ENCODE measurements at regions not wholly inside any gene's neighbourhood (a gene's known extent, or its start where the extent isn't known, plus 50 kb on each side); places are given as distances from the start of the nearest gene placed in this dataset.

GRCh38 chr22:27205492-27206373 lies 548.3 kb downstream of the MIAT start:
- H3K36me3 ChIP-seq (replicated peaks in 1 of 2; ENCODE audit: control extremely low read depth in 1 of 2, control insufficient read depth in 1 of 2, extremely low read depth in 1 of 2, insufficient read depth in 2 of 2, low read length in 1 of 2), result no peaks in the 10 kb centered on the region
- Mint-ChIP-seq H3K4me3 (no peak overlapping the region), H3K4me1 (no peaks in the 10 kb centered on the region), H3K27ac (no peak overlapping the region), H3K9me3 (ENCODE audit: insufficient read depth) (no peaks in the 10 kb centered on the region), H3K27me3 (peaks cover 11% of the 10 kb centered on the region)
- H3K27ac ChIP-seq (ENCODE audit: low read length in 2 of 2), result no peak overlapping the region
- no peak for DNase-seq
- no peak for ATAC-seq (ENCODE audit: low read depth)
- ChIA-PET CTCF (no interaction called here), POLR2A (no interaction called here)
- no peak overlapping the region for H2AFZ ChIP-seq (ENCODE audit: insufficient read depth, low read depth, low read length, poor library complexity, severe bottlenecking)
- no peaks in the 10 kb centered on the region for H3K4me1 ChIP-seq (ENCODE audit: control insufficient read depth in 2 of 2, insufficient read depth in 2 of 2, low read length in 2 of 2)
- no peak overlapping the region for H3K4me3 ChIP-seq (ENCODE audit: control extremely low read depth in 1 of 5, extremely low read depth in 1 of 5, insufficient read depth in 1 of 5, low read depth in 2 of 5, low read length in 4 of 5)
- intact Hi-C loops (cut with micrococcal nuclease), result no loop called here
- H3K9me3 ChIP-seq (ENCODE audit: control extremely low read depth in 1 of 3, control insufficient read depth in 2 of 3, insufficient read depth in 1 of 3, low read length in 2 of 3), result peaks cover 0 to 3% (median 0%) of the 10 kb centered on the region in 3 donors
- no peak overlapping the region for H3K4me2 ChIP-seq (replicated peaks; ENCODE audit: low read depth, low read length, poor library complexity, severe bottlenecking)
- TF ChIP-seq EZH2 (IDR thresholded peaks at IDR 0.05; ENCODE audit: borderline replicate concordance, insufficient read depth, low read depth, low read length, poor library complexity, severe bottlenecking) (no peak), CTCF (IDR thresholded peaks at IDR 0.05) (no peak)
- H4K20me1 ChIP-seq (ENCODE audit: control insufficient read depth, insufficient read depth, low read length, poor library complexity, severe bottlenecking), result no peaks in the 10 kb centered on the region
- H3K9ac ChIP-seq (ENCODE audit: low read length), result no peak overlapping the region
- no peaks in the 10 kb centered on the region for H3K79me2 ChIP-seq (ENCODE audit: control insufficient read depth, insufficient read depth, low read length)
- H3K27me3 ChIP-seq (replicated peaks in 1 of 4; ENCODE audit: control extremely low read depth in 1 of 4, control insufficient read depth in 3 of 4, insufficient read depth in 4 of 4, low read length in 3 of 4), result no peaks in the 10 kb centered on the region
- WGBS (ENCODE audit: insufficient coverage), result 68% methylated on average over 7 of the region's 9 CpGs

- no peak overlapping the region for H3K4me2 ChIP-seq (replicated peaks; ENCODE audit: low read depth, low read length, poor library complexity, severe bottlenecking)
- no peaks in the 10 kb centered on the region for H3K79me2 ChIP-seq (ENCODE audit: control insufficient read depth, insufficient read depth, low read length)
- peaks cover 0 to 3% (median 0%) of the 10 kb centered on the region in 3 donors for H3K9me3 ChIP-seq (ENCODE audit: control extremely low read depth in 1 of 3, control insufficient read depth in 2 of 3, insufficient read depth in 1 of 3, low read length in 2 of 3)
- H3K9me3 Mint-ChIP-seq (ENCODE audit: insufficient read depth), result no peaks in the 10 kb centered on the region
- no peak overlapping the region for H3K4me3 Mint-ChIP-seq
- CTCF ChIA-PET, result no interaction called here
- H3K4me1 ChIP-seq (ENCODE audit: control insufficient read depth in 2 of 2, insufficient read depth in 2 of 2, low read length in 2 of 2), result no peaks in the 10 kb centered on the region
- no peaks in the 10 kb centered on the region for H3K4me1 Mint-ChIP-seq
- no peak overlapping the region for H3K27ac Mint-ChIP-seq
- TF ChIP-seq CTCF (IDR thresholded peaks at IDR 0.05), result no peak
- peaks cover 15% of the 10 kb centered on the region for H3K27me3 Mint-ChIP-seq
- POLR2A ChIA-PET, result no interaction called here
- DNase-seq (no peak), ATAC-seq (ENCODE audit: low read depth) (no peak)
- no peak overlapping the region for H3K27ac ChIP-seq (ENCODE audit: low read length in 2 of 2)
- H4K20me1 ChIP-seq (ENCODE audit: control insufficient read depth, insufficient read depth, low read length, poor library complexity, severe bottlenecking), result no peaks in the 10 kb centered on the region
- intact Hi-C loops (cut with micrococcal nuclease), result no loop called here
- WGBS (ENCODE audit: insufficient coverage), result 92% methylated on average over 1 of the region's 4 CpGs
- no peak overlapping the region for H3K4me3 ChIP-seq (ENCODE audit: control extremely low read depth in 1 of 5, extremely low read depth in 1 of 5, insufficient read depth in 1 of 5, low read depth in 2 of 5, low read length in 4 of 5)
- H3K27me3 ChIP-seq (replicated peaks in 1 of 4; ENCODE audit: control extremely low read depth in 1 of 4, control insufficient read depth in 3 of 4, insufficient read depth in 4 of 4, low read length in 3 of 4), result peaks cover 0 to 2% (median 0%) of the 10 kb centered on the region in 4 experiments
- H2AFZ ChIP-seq (ENCODE audit: insufficient read depth, low read depth, low read length, poor library complexity, severe bottlenecking), result no peak overlapping the region
- no peaks in the 10 kb centered on the region for H3K36me3 ChIP-seq (replicated peaks in 1 of 2; ENCODE audit: control extremely low read depth in 1 of 2, control insufficient read depth in 1 of 2, extremely low read depth in 1 of 2, insufficient read depth in 2 of 2, low read length in 1 of 2)
- H3K9ac ChIP-seq (ENCODE audit: low read length), result no peak overlapping the region
Observed at GRCh38 chr22:27206374-27207133, 549.2 kb downstream of the MIAT start.
